Neural cell (in vitro differentiated cells): ENCODE measurements at regions not wholly inside any gene's neighbourhood (a gene's known extent, or its start where the extent isn't known, plus 50 kb on each side); places are given as distances from the start of the nearest gene placed in this dataset.

Source experiments
- EP300 ChIP-seq: fragments of 450-650 bp; conservative IDR thresholded peaks from 2 replicates; pipeline ENCODE4 v1.6.1; 2014; ENCODE audit warnings: antibody characterized with exemption, mild to moderate bottlenecking, moderate library complexity; ENCODE audit not compliant: poor library complexity, severe bottlenecking
- TAF1 ChIP-seq: IDR thresholded peaks from 2 replicates; pipeline ENCODE4 v1.6.1; 2012; ENCODE audit warnings: low read depth

DNA sequence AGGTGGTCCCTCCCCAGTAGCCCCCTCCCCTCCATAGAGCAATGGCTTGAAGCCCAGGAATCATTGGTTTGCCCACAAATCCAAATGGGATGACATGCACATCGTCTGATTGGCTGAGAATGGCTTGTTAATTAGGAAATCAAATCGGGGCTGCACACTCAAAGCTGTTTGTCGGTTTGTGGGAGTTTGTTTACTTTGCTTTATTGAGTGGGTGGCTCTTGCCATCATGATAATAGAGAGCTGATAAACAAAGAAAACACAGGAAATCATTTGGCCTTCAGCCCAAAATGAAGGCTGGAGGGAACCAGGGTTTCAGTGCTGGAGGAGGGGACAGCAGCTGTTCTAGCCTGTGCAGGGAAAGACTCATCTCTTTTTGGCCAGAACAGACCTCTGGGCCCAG lies 316.3 kb downstream of the CBLN1 start:
- no peak for TF ChIP-seq EP300
- no peak for TF ChIP-seq TAF1
